Breast epithelium (tissue), 3 donors: ENCODE measurements at regions not wholly inside any gene's neighbourhood (a gene's known extent, or its start where the extent isn't known, plus 50 kb on each side); places are given as distances from the start of the nearest gene placed in this dataset.

Experiments
- POLR2A ChIP-seq: fragments of 450-650 bp; IDR thresholded peaks from one replicate; pipeline ENCODE4 v1.6.1; 2016; ENCODE audit warnings: antibody characterized with exemption, mild to moderate bottlenecking, moderate library complexity
- POLR2AphosphoS5 ChIP-seq, 3 donors: sonication (generic); formaldehyde crosslinking; IDR thresholded peaks; one replicate each; pipeline ENCODE4 v1.6.1; 2017; ENCODE audit warnings: antibody characterized with exemption in 3 of 3
- TF ChIP-seq, protein P1 (sequence below), 3 donors: fragments of 450-650 bp; IDR thresholded peaks; one replicate each; pipeline ENCODE4 v1.5.1; 2016 to 2017; ENCODE audit warnings: antibody characterized with exemption in 3 of 3, mild to moderate bottlenecking in 3 of 3, moderate library complexity in 3 of 3

DNA sequence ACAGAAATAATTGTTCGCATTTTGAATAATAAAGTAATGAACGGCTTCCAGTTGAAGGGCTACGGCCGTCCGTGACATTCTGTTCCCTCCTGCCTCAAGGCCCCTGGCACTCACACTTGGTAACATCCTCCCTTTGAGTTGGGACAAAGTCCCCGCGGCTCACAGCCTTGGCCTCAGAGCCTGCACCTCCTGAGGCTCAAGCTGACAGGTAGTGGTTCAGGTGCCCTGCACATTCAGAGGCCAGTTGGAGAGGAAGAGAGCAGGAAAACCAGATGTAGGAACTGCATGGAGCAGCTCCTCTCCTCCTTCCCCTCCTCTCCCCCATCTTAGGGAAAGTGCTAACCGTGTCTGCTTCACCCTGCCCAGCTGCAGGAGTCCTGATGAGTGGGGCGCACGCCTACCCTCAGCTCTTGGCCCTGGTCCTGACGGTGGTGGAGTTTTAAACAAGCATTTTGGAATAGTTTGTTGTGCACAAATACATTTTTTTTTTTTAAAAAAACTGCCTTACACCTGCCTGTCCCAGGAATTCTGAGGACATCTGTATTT is 393.1 kb downstream of the SMOC2 start:
- TF ChIP-seq, protein P1, sequence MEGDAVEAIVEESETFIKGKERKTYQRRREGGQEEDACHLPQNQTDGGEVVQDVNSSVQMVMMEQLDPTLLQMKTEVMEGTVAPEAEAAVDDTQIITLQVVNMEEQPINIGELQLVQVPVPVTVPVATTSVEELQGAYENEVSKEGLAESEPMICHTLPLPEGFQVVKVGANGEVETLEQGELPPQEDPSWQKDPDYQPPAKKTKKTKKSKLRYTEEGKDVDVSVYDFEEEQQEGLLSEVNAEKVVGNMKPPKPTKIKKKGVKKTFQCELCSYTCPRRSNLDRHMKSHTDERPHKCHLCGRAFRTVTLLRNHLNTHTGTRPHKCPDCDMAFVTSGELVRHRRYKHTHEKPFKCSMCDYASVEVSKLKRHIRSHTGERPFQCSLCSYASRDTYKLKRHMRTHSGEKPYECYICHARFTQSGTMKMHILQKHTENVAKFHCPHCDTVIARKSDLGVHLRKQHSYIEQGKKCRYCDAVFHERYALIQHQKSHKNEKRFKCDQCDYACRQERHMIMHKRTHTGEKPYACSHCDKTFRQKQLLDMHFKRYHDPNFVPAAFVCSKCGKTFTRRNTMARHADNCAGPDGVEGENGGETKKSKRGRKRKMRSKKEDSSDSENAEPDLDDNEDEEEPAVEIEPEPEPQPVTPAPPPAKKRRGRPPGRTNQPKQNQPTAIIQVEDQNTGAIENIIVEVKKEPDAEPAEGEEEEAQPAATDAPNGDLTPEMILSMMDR (IDR thresholded peaks at IDR 0.05) = no peak
- TF ChIP-seq POLR2A (no peak), POLR2AphosphoS5 (IDR thresholded peaks at IDR 0.05) (no peak)
